Tibial nerve (tissue), 4 donors: ENCODE measurements at regions not wholly inside any gene's neighbourhood (a gene's known extent, or its start where the extent isn't known, plus 50 kb on each side); places are given as distances from the start of the nearest gene placed in this dataset.

Experiments
- DNase-seq, 2 donors: peaks; one replicate each; pipeline ENCODE4 v3.0.0-alpha.2; 2019; ENCODE audit warnings: low spot score in 2 of 2
- H3K27ac ChIP-seq, 4 donors: fragments of 200-600 bp; sonication (generic) in 3 of 4; one replicate each; pipeline ENCODE4 v1.5.1; 2017 to 2019; ENCODE audit warnings: mild to moderate bottlenecking in 1 of 4
- H3K27me3 ChIP-seq, 2 donors: fragments of 200-600 bp; sonication (generic) in 1 of 2; one replicate each; pipeline versions ENCODE4 v1.5.1 to v1.6.0; 2017 to 2019
- H3K36me3 ChIP-seq, 3 donors: fragments of 200-600 bp; sonication (generic); one replicate each; pipeline ENCODE4 v1.5.1; 2018 to 2019
- H3K4me1 ChIP-seq, 4 donors: fragments of 200-600 bp; sonication (generic) in 3 of 4; one replicate each; pipeline ENCODE4 v1.5.1; 2017 to 2019
- H3K4me3 ChIP-seq, 4 donors: fragments of 200-600 bp; sonication (generic) in 3 of 4; one replicate each; pipeline ENCODE4 v1.5.1; 2017 to 2019; ENCODE audit warnings: mild to moderate bottlenecking in 1 of 4, moderate library complexity in 1 of 4
- H3K9me3 ChIP-seq, 4 donors: fragments of 200-600 bp; sonication (generic) in 3 of 4; one replicate each; pipeline ENCODE4 v1.5.1; 2017 to 2019
- CTCF ChIP-seq, 5 experiments: fragments of 200-600 bp in 3 of 5; fragments of 450-650 bp in 2 of 5; sonication (generic) in 3 of 5; IDR thresholded peaks; one replicate each; pipeline ENCODE4 v1.5.1; 2016 to 2019; ENCODE audit warnings: antibody characterized with exemption in 5 of 5, mild to moderate bottlenecking in 3 of 5, moderate library complexity in 2 of 5
- EP300 ChIP-seq, 2 donors: sonication (generic); formaldehyde crosslinking; IDR thresholded peaks; one replicate each; pipeline ENCODE4 v1.6.1; 2017; ENCODE audit warnings: antibody characterized with exemption in 2 of 2, mild to moderate bottlenecking in 1 of 2
- POLR2A ChIP-seq, 2 donors: fragments of 450-650 bp; IDR thresholded peaks; one replicate each; pipeline ENCODE4 v1.6.1; 2017; ENCODE audit warnings: antibody characterized with exemption in 2 of 2, mild to moderate bottlenecking in 2 of 2, moderate library complexity in 2 of 2
- WGBS, 2 donors: methylation state at CpG; one replicate each; pipeline ENCODE4 v1.1.5; 2018; 5-methylcytosine and 5-hydroxymethylcytosine counted together

DNA sequence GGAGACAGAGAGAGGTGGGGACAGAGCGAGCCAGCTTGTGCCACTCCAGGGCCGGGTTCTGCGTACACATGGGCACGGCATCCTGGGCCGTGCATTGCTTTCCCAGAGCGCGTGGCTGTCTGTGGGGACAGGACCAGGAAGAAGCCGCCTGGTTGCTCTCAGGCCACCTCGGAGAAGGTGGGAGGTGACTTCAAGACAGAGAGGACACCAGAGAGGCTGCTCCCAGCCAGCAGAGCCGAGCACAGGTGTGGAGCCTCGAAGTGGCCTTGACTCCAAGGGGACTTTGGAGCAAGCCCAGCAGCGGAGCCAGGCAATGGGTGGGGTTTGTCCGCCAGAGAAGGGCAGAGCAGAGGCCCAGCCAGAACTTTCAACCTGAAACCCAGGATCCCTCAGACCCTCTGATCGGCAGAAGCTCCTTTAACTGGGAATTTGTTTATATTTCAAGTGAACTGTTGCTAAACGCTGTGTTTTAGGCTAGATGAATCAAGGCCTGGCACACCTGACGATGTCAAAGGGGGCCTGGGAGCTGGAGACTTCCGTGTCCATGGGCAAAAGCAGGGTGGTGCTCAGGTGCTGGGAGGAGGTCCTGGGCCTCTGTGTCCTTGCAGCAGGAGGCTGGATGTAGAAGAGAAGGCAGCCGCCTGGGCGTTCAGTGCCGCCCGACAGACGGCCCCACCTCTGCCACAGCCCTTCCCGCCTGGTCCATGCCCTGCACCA lies 262.1 kb downstream of the DLL1 start:
- Histone ChIP-seq H3K4me1 (no peaks in the 10 kb centered on the region), H3K9me3 (peaks cover 0 to 4% (median 0%) of the 10 kb centered on the region in 4 donors), H3K36me3 (no peaks in the 10 kb centered on the region), H3K27ac (no peak overlapping the region), H3K27me3 (no peaks in the 10 kb centered on the region), H3K4me3 (no peak overlapping the region)
- TF ChIP-seq EP300 (IDR thresholded peaks at IDR 0.05) (no peak), POLR2A (IDR thresholded peaks at IDR 0.05) (no peak), CTCF (IDR thresholded peaks at IDR 0.05) (no peak)
- WGBS, 2 donors: 78 to 80% methylated on average over 23 of the region's 23 CpGs
- DNase-seq: no peak

GRCh38 chr6:170027647-170028043 lies 263.2 kb downstream of the DLL1 start:
- H3K36me3 ChIP-seq: no peaks in the 10 kb centered on the region
- WGBS, 2 donors: 80 to 82% methylated on average over 4 of the region's 4 CpGs
- peaks cover 0 to 9% of the 10 kb centered on the region in 2 donors for H3K27me3 ChIP-seq
- H3K9me3 ChIP-seq: peaks cover 0 to 7% (median 0%) of the 10 kb centered on the region in 4 donors
- no peak for DNase-seq
- no peak for TF ChIP-seq POLR2A (IDR thresholded peaks at IDR 0.05)
- TF ChIP-seq CTCF (IDR thresholded peaks at IDR 0.05): no peak
- no peak for TF ChIP-seq EP300 (IDR thresholded peaks at IDR 0.05)
- no peak overlapping the region for H3K27ac ChIP-seq
- no peak overlapping the region for H3K4me3 ChIP-seq
- peaks cover 0 to 9% (median 0%) of the 10 kb centered on the region in 4 donors for H3K4me1 ChIP-seq

- H3K36me3 ChIP-seq: no peaks in the 10 kb centered on the region
- no peak overlapping the region for H3K4me3 ChIP-seq
- no peak for DNase-seq
- peaks cover 0 to 14% of the 10 kb centered on the region in 2 donors for H3K27me3 ChIP-seq
- H3K27ac ChIP-seq: no peak overlapping the region
- peaks cover 0 to 7% (median 0%) of the 10 kb centered on the region in 4 donors for H3K9me3 ChIP-seq
- TF ChIP-seq POLR2A (IDR thresholded peaks at IDR 0.05) (no peak), EP300 (IDR thresholded peaks at IDR 0.05) (no peak), CTCF (IDR thresholded peaks at IDR 0.05) (no peak)
- peaks cover 0 to 9% (median 0%) of the 10 kb centered on the region in 4 donors for H3K4me1 ChIP-seq
- 75 to 83% methylated on average over 13 of the region's 13 CpGs for WGBS, 2 donors
Measured at GRCh38 chr6:170026751-170027646, 263.9 kb downstream of the DLL1 start.

GRCh38 chr6:170025935-170026750 lies 264.7 kb downstream of the DLL1 start:
- H3K4me3 ChIP-seq: no peak overlapping the region
- peaks cover 0 to 7% (median 0%) of the 10 kb centered on the region in 4 donors for H3K9me3 ChIP-seq
- no peak overlapping the region for H3K27ac ChIP-seq
- peaks cover 0 to 9% (median 0%) of the 10 kb centered on the region in 4 donors for H3K4me1 ChIP-seq
- WGBS, 2 donors: 90 to 92% methylated on average over 22 to 23 of the region's 23 CpGs
- peaks cover 0 to 14% of the 10 kb centered on the region in 2 donors for H3K27me3 ChIP-seq
- no peak for DNase-seq
- no peaks in the 10 kb centered on the region for H3K36me3 ChIP-seq
- TF ChIP-seq EP300 (IDR thresholded peaks at IDR 0.05) (no peak), CTCF (IDR thresholded peaks at IDR 0.05) (no peak), POLR2A (IDR thresholded peaks at IDR 0.05) (no peak)
